ENCODE measurements at regions not wholly inside any gene's neighbourhood (a gene's known extent, or its start where the extent isn't known, plus 50 kb on each side); places are given as distances from the start of the nearest gene placed in this dataset.

- in situ Hi-C loops (cut with HindIII; ENCODE audit: extremely low pct_ligation_motif_present, low pct_unique_long_range_greater_than_20kb): no loop called here
- H3K9me3 ChIP-seq (ENCODE audit: low read length): no peaks in the 10 kb centered on the region
- no peaks in the 10 kb centered on the region for H3K36me3 ChIP-seq (replicated peaks in 1 of 2; ENCODE audit: control insufficient read depth in 1 of 2, insufficient read depth in 2 of 2, low read length in 2 of 2)
- H3K79me2 ChIP-seq (ENCODE audit: insufficient read depth, low read length): no peaks in the 10 kb centered on the region
- no peak overlapping the region for H3K27ac ChIP-seq (ENCODE audit: extremely low read length, insufficient read depth, low read length)
- no peaks in the 10 kb centered on the region for H3K27me3 ChIP-seq (ENCODE audit: control insufficient read depth in 1 of 2, insufficient read depth in 2 of 2, low read length in 2 of 2)
- FAIRE-seq (no peak), ATAC-seq (no peak), DNase-seq (ENCODE audit: low spot score) (no peak)
- no peak overlapping the region for H3K4me2 ChIP-seq (ENCODE audit: low read depth, low read length)
- H3K9ac ChIP-seq (ENCODE audit: insufficient read depth, low read depth, low read length): no peak overlapping the region
- CTCF ChIA-PET (ENCODE audit: low intra/inter-chr PET ratio, low total read pairs): no interaction called here
- no peak overlapping the region for H3K4me3 ChIP-seq (replicated peaks in 1 of 3; ENCODE audit: insufficient read depth in 1 of 3, low read depth in 2 of 3, low read length in 3 of 3)
- no TSS peak for BruUV-seq (replicated peaks)
- POLR2A ChIA-PET: no interaction called here
- H4K20me1 ChIP-seq (ENCODE audit: insufficient read depth, low read length): no peaks in the 10 kb centered on the region
- intact Hi-C loops (cut with micrococcal nuclease; ENCODE audit: unreplicated experiment): no loop called here
- WGBS (ENCODE audit: low lambda C conversion rate): 48% methylated on average over 3 of the region's 3 CpGs
- H2AFZ ChIP-seq (ENCODE audit: low read length): no peak overlapping the region
- no peaks in the 10 kb centered on the region for H3K4me1 ChIP-seq (ENCODE audit: insufficient read depth, low read length)
- TF ChIP-seq TCF7 (IDR thresholded peaks at IDR 0.05; ENCODE audit: low read depth): no peak
Measured at GRCh38 chr12:24244801-24245200, 295.3 kb upstream of the SOX5 start.

DNA sequence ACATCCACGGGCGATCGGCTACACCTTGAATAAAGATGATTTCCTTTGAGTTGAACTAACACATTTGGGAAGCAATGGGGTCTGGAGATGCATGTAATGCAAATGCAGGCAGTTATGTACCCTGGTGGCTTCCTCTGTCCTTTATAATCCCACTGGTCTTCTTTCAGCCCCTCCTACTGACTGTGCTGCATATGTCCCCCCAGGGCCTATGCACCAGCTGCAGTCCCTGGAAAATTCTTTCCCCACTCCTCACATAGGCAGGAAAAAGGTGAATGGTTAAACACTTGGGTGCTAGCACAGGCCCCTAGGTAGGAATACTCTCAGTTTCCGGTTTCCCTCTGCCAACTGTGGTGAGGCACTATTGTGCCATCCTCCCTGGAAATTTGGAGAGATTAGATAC, 294.8 kb upstream of the SOX5 start:
- CTCF ChIA-PET (ENCODE audit: low intra/inter-chr PET ratio, low total read pairs): no interaction called here
- intact Hi-C loops (cut with micrococcal nuclease; ENCODE audit: unreplicated experiment): no loop called here
- TF ChIP-seq, protein P1, sequence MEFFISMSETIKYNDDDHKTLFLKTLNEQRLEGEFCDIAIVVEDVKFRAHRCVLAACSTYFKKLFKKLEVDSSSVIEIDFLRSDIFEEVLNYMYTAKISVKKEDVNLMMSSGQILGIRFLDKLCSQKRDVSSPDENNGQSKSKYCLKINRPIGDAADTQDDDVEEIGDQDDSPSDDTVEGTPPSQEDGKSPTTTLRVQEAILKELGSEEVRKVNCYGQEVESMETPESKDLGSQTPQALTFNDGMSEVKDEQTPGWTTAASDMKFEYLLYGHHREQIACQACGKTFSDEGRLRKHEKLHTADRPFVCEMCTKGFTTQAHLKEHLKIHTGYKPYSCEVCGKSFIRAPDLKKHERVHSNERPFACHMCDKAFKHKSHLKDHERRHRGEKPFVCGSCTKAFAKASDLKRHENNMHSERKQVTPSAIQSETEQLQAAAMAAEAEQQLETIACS (CRISPR knock-in tag; IDR thresholded peaks at IDR 0.05): no peak
- no peak for TF ChIP-seq SOX5 (CRISPR knock-in tag; IDR thresholded peaks at IDR 0.05; ENCODE audit: borderline replicate concordance)
- TF ChIP-seq SMC3 (IDR thresholded peaks at IDR 0.05; ENCODE audit: low read length): no peak
- no peak for TF ChIP-seq PRMT3 (CRISPR knock-in tag; IDR thresholded peaks at IDR 0.05; ENCODE audit: borderline replicate concordance, low read depth)
- TF ChIP-seq, protein P2, sequence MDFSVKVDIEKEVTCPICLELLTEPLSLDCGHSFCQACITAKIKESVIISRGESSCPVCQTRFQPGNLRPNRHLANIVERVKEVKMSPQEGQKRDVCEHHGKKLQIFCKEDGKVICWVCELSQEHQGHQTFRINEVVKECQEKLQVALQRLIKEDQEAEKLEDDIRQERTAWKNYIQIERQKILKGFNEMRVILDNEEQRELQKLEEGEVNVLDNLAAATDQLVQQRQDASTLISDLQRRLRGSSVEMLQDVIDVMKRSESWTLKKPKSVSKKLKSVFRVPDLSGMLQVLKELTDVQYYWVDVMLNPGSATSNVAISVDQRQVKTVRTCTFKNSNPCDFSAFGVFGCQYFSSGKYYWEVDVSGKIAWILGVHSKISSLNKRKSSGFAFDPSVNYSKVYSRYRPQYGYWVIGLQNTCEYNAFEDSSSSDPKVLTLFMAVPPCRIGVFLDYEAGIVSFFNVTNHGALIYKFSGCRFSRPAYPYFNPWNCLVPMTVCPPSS (IDR thresholded peaks at IDR 0.05): no peak
- no peak for TF ChIP-seq RAD21 (CRISPR knock-in tag; IDR thresholded peaks at IDR 0.05)
- TF ChIP-seq ZFP36L1 (CRISPR knock-in tag; IDR thresholded peaks at IDR 0.05): no peak
- TF ChIP-seq, protein P3, sequence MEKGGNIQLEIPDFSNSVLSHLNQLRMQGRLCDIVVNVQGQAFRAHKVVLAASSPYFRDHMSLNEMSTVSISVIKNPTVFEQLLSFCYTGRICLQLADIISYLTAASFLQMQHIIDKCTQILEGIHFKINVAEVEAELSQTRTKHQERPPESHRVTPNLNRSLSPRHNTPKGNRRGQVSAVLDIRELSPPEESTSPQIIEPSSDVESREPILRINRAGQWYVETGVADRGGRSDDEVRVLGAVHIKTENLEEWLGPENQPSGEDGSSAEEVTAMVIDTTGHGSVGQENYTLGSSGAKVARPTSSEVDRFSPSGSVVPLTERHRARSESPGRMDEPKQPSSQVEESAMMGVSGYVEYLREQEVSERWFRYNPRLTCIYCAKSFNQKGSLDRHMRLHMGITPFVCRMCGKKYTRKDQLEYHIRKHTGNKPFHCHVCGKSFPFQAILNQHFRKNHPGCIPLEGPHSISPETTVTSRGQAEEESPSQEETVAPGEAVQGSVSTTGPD (CRISPR knock-in tag; IDR thresholded peaks at IDR 0.05): no peak
- no peak for TF ChIP-seq KMT2B (CRISPR knock-in tag; IDR thresholded peaks at IDR 0.05)
- TF ChIP-seq GLMP (CRISPR knock-in tag; IDR thresholded peaks at IDR 0.05; ENCODE audit: borderline replicate concordance): no peak
- TF ChIP-seq, protein P4, sequence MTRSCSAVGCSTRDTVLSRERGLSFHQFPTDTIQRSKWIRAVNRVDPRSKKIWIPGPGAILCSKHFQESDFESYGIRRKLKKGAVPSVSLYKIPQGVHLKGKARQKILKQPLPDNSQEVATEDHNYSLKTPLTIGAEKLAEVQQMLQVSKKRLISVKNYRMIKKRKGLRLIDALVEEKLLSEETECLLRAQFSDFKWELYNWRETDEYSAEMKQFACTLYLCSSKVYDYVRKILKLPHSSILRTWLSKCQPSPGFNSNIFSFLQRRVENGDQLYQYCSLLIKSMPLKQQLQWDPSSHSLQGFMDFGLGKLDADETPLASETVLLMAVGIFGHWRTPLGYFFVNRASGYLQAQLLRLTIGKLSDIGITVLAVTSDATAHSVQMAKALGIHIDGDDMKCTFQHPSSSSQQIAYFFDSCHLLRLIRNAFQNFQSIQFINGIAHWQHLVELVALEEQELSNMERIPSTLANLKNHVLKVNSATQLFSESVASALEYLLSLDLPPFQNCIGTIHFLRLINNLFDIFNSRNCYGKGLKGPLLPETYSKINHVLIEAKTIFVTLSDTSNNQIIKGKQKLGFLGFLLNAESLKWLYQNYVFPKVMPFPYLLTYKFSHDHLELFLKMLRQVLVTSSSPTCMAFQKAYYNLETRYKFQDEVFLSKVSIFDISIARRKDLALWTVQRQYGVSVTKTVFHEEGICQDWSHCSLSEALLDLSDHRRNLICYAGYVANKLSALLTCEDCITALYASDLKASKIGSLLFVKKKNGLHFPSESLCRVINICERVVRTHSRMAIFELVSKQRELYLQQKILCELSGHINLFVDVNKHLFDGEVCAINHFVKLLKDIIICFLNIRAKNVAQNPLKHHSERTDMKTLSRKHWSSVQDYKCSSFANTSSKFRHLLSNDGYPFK (CRISPR knock-in tag; IDR thresholded peaks at IDR 0.05; ENCODE audit: borderline replicate concordance): no peak

More for the DNA sequence above, 294.8 kb upstream of the SOX5 start:
- BruUV-seq (replicated peaks): no TSS peak
- no peak overlapping the region for H3K4me3 ChIP-seq (replicated peaks in 1 of 3; ENCODE audit: insufficient read depth in 1 of 3, low read depth in 2 of 3, low read length in 3 of 3)
- H3K27me3 ChIP-seq (ENCODE audit: control insufficient read depth in 1 of 2, insufficient read depth in 2 of 2, low read length in 2 of 2): no peaks in the 10 kb centered on the region
- WGBS (ENCODE audit: low lambda C conversion rate): 89% methylated on average over 4 of the region's 4 CpGs
- FAIRE-seq (no peak), DNase-seq (ENCODE audit: low spot score) (no peak), ATAC-seq (no peak)
- H3K27ac ChIP-seq (ENCODE audit: extremely low read length, insufficient read depth, low read length): no peak overlapping the region
- H3K4me2 ChIP-seq (ENCODE audit: low read depth, low read length): no peak overlapping the region
- no peaks in the 10 kb centered on the region for H4K20me1 ChIP-seq (ENCODE audit: insufficient read depth, low read length)
- no peaks in the 10 kb centered on the region for H3K9me3 ChIP-seq (ENCODE audit: low read length)
- H3K36me3 ChIP-seq (replicated peaks in 1 of 2; ENCODE audit: control insufficient read depth in 1 of 2, insufficient read depth in 2 of 2, low read length in 2 of 2): no peaks in the 10 kb centered on the region
- no peaks in the 10 kb centered on the region for H3K79me2 ChIP-seq (ENCODE audit: insufficient read depth, low read length)
- H3K4me1 ChIP-seq (ENCODE audit: insufficient read depth, low read length): no peaks in the 10 kb centered on the region
- POLR2A ChIA-PET: no interaction called here
- in situ Hi-C loops (cut with HindIII; ENCODE audit: extremely low pct_ligation_motif_present, low pct_unique_long_range_greater_than_20kb): no loop called here
- H3K9ac ChIP-seq (ENCODE audit: insufficient read depth, low read depth, low read length): no peak overlapping the region
- no peak overlapping the region for H2AFZ ChIP-seq (ENCODE audit: low read length)

Measured in HepG2 (cell line).